Calu3 (cell line): ENCODE measurements at regions not wholly inside any gene's neighbourhood (a gene's known extent, or its start where the extent isn't known, plus 50 kb on each side); places are given as distances from the start of the nearest gene placed in this dataset.

Source experiments
- BruUV-seq: library from RNA; stranded (reverse); fragments of 400-500 nt; replicated peaks from 2 replicates; lab custom pipeline; 2021; lab: Mats Ljungman, UMichigan
- CTCF ChIA-PET: fragments of 300-600 bp; sonication (Branson Sonifier 250); formaldehyde crosslinking; loops from one replicate; lab custom pipeline; 2022; ENCODE audit warnings: antibody characterized with exemption; lab: Charles Lee
- DNase-seq: peaks from one replicate; pipeline ENCODE4 v3.0.0; 2022
- H3K27ac Mint-ChIP-seq: one replicate; pipeline ENCODE4 v1.8.0; 2022; ENCODE audit warnings: mixed read lengths; ENCODE audit not compliant: unreplicated experiment
- H3K27me3 Mint-ChIP-seq: one replicate; pipeline ENCODE4 v1.8.0; 2022; ENCODE audit warnings: mixed read lengths; ENCODE audit not compliant: unreplicated experiment
- H3K36me3 Mint-ChIP-seq: one replicate; pipeline ENCODE4 v1.8.0; 2022; ENCODE audit warnings: mild to moderate bottlenecking, moderate library complexity, mixed read lengths; ENCODE audit not compliant: insufficient read depth, unreplicated experiment
- H3K4me1 Mint-ChIP-seq: one replicate; pipeline ENCODE4 v1.8.0; 2022; ENCODE audit warnings: mild to moderate bottlenecking, low read depth, mixed read lengths; ENCODE audit not compliant: unreplicated experiment
- H3K4me3 Mint-ChIP-seq: one replicate; pipeline ENCODE4 v1.8.0; 2022; ENCODE audit warnings: mild to moderate bottlenecking, low read depth, moderate library complexity, mixed read lengths; ENCODE audit not compliant: unreplicated experiment
- H3K9me3 Mint-ChIP-seq: one replicate; pipeline ENCODE4 v1.8.0; 2022; ENCODE audit warnings: low read depth, mixed read lengths; ENCODE audit not compliant: unreplicated experiment
- intact Hi-C: fragments of 100-400 bp; cut with micrococcal nuclease; formaldehyde crosslinking; loops from one replicate; pipeline ENCODE4 v1.10.0; 2022; ENCODE audit not compliant: unreplicated experiment
- TF ChIP-seq, protein P1 (sequence below): fragments of 200-600 bp; IDR thresholded peaks from one replicate; pipeline ENCODE4 v1.8.0; 2022; ENCODE audit warnings: antibody characterized with exemption; ENCODE audit not compliant: unreplicated experiment

DNA sequence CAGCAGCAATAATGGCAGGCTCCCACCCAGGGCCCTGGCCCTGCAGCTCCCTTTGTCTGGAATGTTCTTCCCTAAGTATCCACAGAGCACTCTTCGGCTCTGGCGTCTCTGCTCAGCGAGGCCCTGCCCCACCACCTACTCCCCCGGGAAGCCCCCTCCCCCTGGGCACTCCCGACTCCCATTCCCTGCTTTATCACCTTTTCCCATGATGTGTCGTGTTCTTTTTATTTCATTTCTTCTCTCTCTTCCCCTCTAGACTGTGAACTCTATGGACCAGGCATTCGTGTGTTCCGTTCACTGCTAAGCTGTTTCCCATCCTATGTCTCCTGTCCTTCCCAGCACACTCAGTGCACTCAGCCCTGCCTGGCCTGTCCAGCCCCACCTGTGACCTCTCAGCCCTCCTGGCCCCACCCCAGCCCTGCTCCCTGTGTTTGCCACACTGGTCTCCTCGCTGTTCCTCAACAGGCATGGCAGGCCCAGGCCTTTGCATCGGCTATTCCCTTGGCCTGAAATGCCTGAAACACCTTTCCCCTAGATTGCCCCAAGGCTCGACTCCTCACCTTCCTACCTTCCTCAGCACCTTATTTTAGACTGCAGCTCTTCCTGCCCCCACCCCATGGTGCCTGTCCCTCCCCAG is 107.4 kb downstream of the TPRA1 start:
- Mint-ChIP-seq H3K27me3 (peaks cover 90% of the 10 kb centered on the region), H3K27ac (no peak overlapping the region), H3K36me3 (no peaks in the 10 kb centered on the region), H3K4me3 (no peak overlapping the region), H3K9me3 (no peaks in the 10 kb centered on the region), H3K4me1 (no peaks in the 10 kb centered on the region)
- CTCF ChIA-PET, result interaction anchor here (1.6 kb wide), 1 partner anchor 8 kb away, joined by 5 read pairs; no protein-coding TSS in a partner anchor
- BruUV-seq, result no TSS peak
- no peak for DNase-seq
- intact Hi-C loops, result no loop called here
- TF ChIP-seq, protein P1, sequence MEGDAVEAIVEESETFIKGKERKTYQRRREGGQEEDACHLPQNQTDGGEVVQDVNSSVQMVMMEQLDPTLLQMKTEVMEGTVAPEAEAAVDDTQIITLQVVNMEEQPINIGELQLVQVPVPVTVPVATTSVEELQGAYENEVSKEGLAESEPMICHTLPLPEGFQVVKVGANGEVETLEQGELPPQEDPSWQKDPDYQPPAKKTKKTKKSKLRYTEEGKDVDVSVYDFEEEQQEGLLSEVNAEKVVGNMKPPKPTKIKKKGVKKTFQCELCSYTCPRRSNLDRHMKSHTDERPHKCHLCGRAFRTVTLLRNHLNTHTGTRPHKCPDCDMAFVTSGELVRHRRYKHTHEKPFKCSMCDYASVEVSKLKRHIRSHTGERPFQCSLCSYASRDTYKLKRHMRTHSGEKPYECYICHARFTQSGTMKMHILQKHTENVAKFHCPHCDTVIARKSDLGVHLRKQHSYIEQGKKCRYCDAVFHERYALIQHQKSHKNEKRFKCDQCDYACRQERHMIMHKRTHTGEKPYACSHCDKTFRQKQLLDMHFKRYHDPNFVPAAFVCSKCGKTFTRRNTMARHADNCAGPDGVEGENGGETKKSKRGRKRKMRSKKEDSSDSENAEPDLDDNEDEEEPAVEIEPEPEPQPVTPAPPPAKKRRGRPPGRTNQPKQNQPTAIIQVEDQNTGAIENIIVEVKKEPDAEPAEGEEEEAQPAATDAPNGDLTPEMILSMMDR, result no peak

DNA sequence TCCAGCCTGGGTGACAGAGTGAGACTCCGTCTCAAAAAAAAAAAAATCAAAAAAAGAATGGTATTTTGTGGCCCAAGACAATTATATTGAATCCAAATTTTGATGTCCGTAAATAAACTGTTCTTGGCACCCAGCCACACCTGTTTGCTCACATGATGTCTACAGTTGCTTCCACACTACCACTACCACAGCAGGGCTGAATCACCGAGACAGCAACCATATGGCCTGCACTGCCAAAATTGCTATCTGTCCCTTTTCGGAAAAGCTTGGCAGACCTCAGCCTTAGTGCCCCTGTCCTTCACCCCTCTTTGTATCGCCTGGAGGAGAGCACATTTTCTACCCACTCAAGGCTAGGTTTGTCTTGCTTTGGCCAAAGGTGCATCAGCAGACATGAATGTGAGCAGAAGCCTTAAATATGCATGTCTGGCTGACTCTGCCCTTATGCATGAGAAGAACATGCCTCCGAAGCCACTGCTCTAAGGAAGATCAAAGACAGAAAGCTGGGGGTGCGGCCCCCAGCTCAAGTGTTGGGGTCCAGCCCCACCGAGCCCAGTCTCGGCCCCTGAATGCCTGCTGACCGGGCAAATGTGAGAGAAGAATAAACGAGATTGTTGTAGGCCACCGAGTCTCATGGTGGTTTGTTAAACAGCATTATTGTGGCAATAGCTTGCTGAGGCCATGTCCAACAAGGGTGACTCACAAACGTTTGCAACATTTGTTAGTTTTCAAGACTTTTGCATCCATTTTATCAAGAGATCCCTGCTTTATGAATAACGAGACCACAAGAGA is 108.1 kb downstream of the TPRA1 start:
- no peak for DNase-seq
- no TSS peak for BruUV-seq
- H3K9me3 Mint-ChIP-seq, result no peaks in the 10 kb centered on the region
- H3K4me1 Mint-ChIP-seq, result no peaks in the 10 kb centered on the region
- H3K36me3 Mint-ChIP-seq, result no peaks in the 10 kb centered on the region
- CTCF ChIA-PET, result no interaction called here
- H3K4me3 Mint-ChIP-seq, result no peak overlapping the region
- intact Hi-C loops, result no loop called here
- peaks cover 90% of the 10 kb centered on the region for H3K27me3 Mint-ChIP-seq
- H3K27ac Mint-ChIP-seq, result no peak overlapping the region
- TF ChIP-seq, protein P1, result no peak

DNA sequence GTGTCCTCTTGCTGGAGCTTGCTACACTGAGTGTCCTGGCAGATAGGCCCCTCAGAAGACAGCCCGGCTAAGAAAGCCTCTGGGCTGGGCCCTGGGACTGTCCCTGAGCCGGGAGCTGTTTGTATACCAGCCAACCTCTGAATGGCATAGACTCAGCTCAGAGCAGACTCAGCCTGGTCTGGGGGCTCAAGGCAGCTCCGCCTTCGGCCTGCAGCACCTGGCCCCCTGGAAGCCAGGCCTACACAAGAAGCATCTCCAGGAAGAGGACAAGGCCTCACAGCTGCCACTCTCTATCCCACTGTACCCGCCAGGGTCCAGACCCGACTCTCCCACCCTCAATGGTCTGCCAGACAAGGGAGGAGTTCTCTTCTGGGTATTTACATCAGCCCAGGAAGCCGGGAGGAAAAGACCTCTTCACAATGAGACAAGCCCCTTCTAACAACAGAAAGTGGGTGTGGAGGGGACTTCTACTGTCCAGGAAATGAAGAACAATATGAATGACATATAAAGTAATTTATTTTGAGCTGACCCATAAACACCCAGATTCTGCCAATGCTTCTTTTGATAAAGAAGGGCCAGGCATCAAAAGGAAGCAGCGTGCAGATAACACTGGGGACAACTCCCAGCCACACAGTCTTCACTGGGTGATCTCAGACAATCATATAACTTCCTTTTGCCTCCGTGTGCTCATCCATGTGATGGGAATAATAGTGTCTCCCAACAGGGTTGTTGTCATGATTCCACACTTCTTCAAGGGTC is 110.2 kb downstream of the TPRA1 start:
- no peak for DNase-seq
- intact Hi-C loops, result no loop called here
- CTCF ChIA-PET, result interaction anchor here (0.9 to 1.4 kb wide), 2 partner anchors 10 to 43 kb away, joined by 3 read pairs; no protein-coding TSS in a partner anchor
- TF ChIP-seq, protein P1, result no peak
- Mint-ChIP-seq H3K4me3 (no peak overlapping the region), H3K4me1 (no peaks in the 10 kb centered on the region), H3K9me3 (no peaks in the 10 kb centered on the region), H3K36me3 (no peaks in the 10 kb centered on the region), H3K27ac (no peak overlapping the region), H3K27me3 (peaks cover 90% of the 10 kb centered on the region)
- BruUV-seq, result no TSS peak

DNA sequence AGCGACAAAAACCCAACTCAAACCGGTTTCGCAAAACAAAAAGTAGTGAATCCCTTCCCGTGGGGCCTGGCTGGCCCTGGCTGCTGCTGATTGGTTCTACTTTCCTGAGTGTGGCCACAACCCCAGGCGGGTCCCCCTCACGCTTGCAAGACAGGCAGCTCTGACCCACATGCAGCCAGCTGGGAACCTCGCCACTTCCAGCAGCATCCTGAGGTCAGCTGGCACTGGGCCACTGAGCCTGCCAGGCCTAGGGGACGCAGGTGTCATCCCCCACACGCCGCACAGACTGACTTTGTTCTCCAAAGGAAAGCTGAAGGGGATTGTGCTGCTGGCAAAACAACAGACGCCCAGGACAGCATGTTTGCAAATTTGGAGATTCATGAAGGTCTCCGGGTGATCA is 111.1 kb downstream of the TPRA1 start:
- no peak overlapping the region for H3K27ac Mint-ChIP-seq
- CTCF ChIA-PET, result interaction anchor here (1.1 kb wide), 1 partner anchor 10 kb away, joined by 3 read pairs; no protein-coding TSS in a partner anchor
- H3K27me3 Mint-ChIP-seq, result peaks cover 90% of the 10 kb centered on the region
- BruUV-seq, result no TSS peak
- no peak overlapping the region for H3K4me3 Mint-ChIP-seq
- intact Hi-C loops, result no loop called here
- TF ChIP-seq, protein P1, result no peak
- no peaks in the 10 kb centered on the region for H3K4me1 Mint-ChIP-seq
- no peaks in the 10 kb centered on the region for H3K9me3 Mint-ChIP-seq
- no peaks in the 10 kb centered on the region for H3K36me3 Mint-ChIP-seq
- no peak for DNase-seq
